Liver (tissue), 8 donors: ENCODE measurements at regions not wholly inside any gene's neighbourhood (a gene's known extent, or its start where the extent isn't known, plus 50 kb on each side); places are given as distances from the start of the nearest gene placed in this dataset.

Source experiments
- DNase-seq: peaks from one replicate; pipeline ENCODE4 v3.0.0-alpha.2; 2017; ENCODE audit warnings: low spot score
- H3K27ac ChIP-seq, 2 donors: one replicate each; pipeline ENCODE4 v1.7.0; 2013; ENCODE audit warnings: inconsistent platforms in 2 of 2, low read length in 2 of 2, control low read depth in 1 of 2, low read depth in 1 of 2, mild to moderate bottlenecking in 1 of 2
- H3K27me3 ChIP-seq, 4 donors: one replicate each; pipeline versions ENCODE4 v1.6.1 to v1.7.0; 2013; ENCODE audit warnings: low read length in 3 of 4, inconsistent platforms in 1 of 4, mild to moderate bottlenecking in 1 of 4, moderate library complexity in 1 of 4; ENCODE audit not compliant: control insufficient read depth in 4 of 4, insufficient read depth in 4 of 4
- H3K36me3 ChIP-seq, 4 donors: one replicate each; pipeline versions ENCODE4 v1.6.1 to v1.7.0; 2013; ENCODE audit warnings: low read length in 3 of 4, mild to moderate bottlenecking in 3 of 4, low read depth in 1 of 4, moderate library complexity in 1 of 4; ENCODE audit not compliant: control insufficient read depth in 4 of 4, insufficient read depth in 3 of 4
- H3K4me1 ChIP-seq, 4 donors: one replicate each; pipeline versions ENCODE4 v1.6.1 to v1.7.0; 2013; ENCODE audit warnings: low read length in 3 of 4, mild to moderate bottlenecking in 3 of 4, moderate library complexity in 1 of 4; ENCODE audit not compliant: control insufficient read depth in 4 of 4, insufficient read depth in 4 of 4
- H3K4me3 ChIP-seq, 3 donors: one replicate each; pipeline versions ENCODE4 v1.6.1 to v1.7.0; 2013; ENCODE audit warnings: low read length in 3 of 3, control low read depth in 1 of 3, low read depth in 1 of 3, mild to moderate bottlenecking in 1 of 3
- H3K9ac ChIP-seq, 2 donors: one replicate each; pipeline ENCODE4 v1.7.0; 2013; ENCODE audit warnings: low read length in 2 of 2, mild to moderate bottlenecking in 2 of 2, moderate library complexity in 2 of 2, control low read depth in 1 of 2, low read depth in 1 of 2
- H3K9me3 ChIP-seq, 4 donors: one replicate each; pipeline versions ENCODE4 v1.6.1 to v1.7.0; 2013; ENCODE audit warnings: low read length in 3 of 4; ENCODE audit not compliant: control insufficient read depth in 4 of 4
- EGR1 ChIP-seq, 2 donors: IDR thresholded peaks; 2 replicates each; pipeline ENCODE4 v1.6.1; 2016 to 2018; ENCODE audit warnings: antibody characterized with exemption in 2 of 2, low read depth in 2 of 2
- FOXA1 ChIP-seq: IDR thresholded peaks from 2 replicates; pipeline ENCODE4 v1.6.1; 2016; ENCODE audit warnings: antibody characterized with exemption
- FOXA2 ChIP-seq: IDR thresholded peaks from 2 replicates; pipeline ENCODE4 v1.6.1; 2016; ENCODE audit warnings: antibody characterized with exemption
- GABPA ChIP-seq, 2 donors: IDR thresholded peaks in 1 of 2; conservative IDR thresholded peaks in 1 of 2; 2 replicates each; pipeline ENCODE4 v1.6.1; 2016; ENCODE audit warnings: antibody characterized with exemption in 2 of 2, mild to moderate bottlenecking in 1 of 2, moderate library complexity in 1 of 2
- HNF4A ChIP-seq, 2 donors: conservative IDR thresholded peaks; 2 replicates each; pipeline ENCODE4 v1.6.1; 2016; ENCODE audit warnings: antibody characterized with exemption in 2 of 2, mild to moderate bottlenecking in 2 of 2
- HNF4G ChIP-seq: IDR thresholded peaks from 2 replicates; pipeline ENCODE4 v1.6.1; 2016; ENCODE audit warnings: antibody characterized with exemption
- JUND ChIP-seq, 2 donors: IDR thresholded peaks; 2 replicates each; pipeline ENCODE4 v1.6.1; 2016; ENCODE audit warnings: antibody characterized with exemption in 2 of 2
- NR2F2 ChIP-seq: IDR thresholded peaks from 2 replicates; pipeline ENCODE4 v1.6.1; 2016; ENCODE audit warnings: antibody characterized with exemption
- RAD21 ChIP-seq, 2 donors: IDR thresholded peaks; 2 replicates each; pipeline ENCODE4 v1.6.1; 2016; ENCODE audit warnings: antibody characterized with exemption in 2 of 2, mild to moderate bottlenecking in 2 of 2
- RXRA ChIP-seq, 2 donors: IDR thresholded peaks; 2 replicates each; pipeline ENCODE4 v1.6.1; 2017 to 2018; ENCODE audit warnings: antibody characterized with exemption in 2 of 2, mild to moderate bottlenecking in 1 of 2
- SP1 ChIP-seq: IDR thresholded peaks from 2 replicates; pipeline ENCODE4 v1.6.1; 2018; ENCODE audit warnings: antibody characterized with exemption, mild to moderate bottlenecking
- YY1 ChIP-seq: IDR thresholded peaks from 2 replicates; pipeline ENCODE4 v1.6.1; 2016; ENCODE audit warnings: antibody characterized with exemption, mild to moderate bottlenecking
- WGBS: extraction: QIAGEN DNeasy Blood & Tissue Kit; methylation state at CpG from one replicate; pipeline ENCODE4 v1.1.7; 2013; 5-methylcytosine and 5-hydroxymethylcytosine counted together
- TF ChIP-seq, protein P1 (sequence below): IDR thresholded peaks from 2 replicates; pipeline ENCODE4 v1.6.1; 2016; ENCODE audit warnings: antibody characterized with exemption
- TF ChIP-seq, protein P2 (sequence below): IDR thresholded peaks from 2 replicates; pipeline ENCODE4 v1.6.1; 2016; ENCODE audit warnings: antibody characterized with exemption, mild to moderate bottlenecking
- TF ChIP-seq, protein P3 (sequence below): fragments of 150-350 bp; IDR thresholded peaks from 2 replicates; pipeline ENCODE4 v1.5.1; 2017; ENCODE audit warnings: improper control_type of control experiment, low read depth, low read length; ENCODE audit not compliant: missing input control
- TF ChIP-seq, protein P4 (sequence below): IDR thresholded peaks from 2 replicates; pipeline ENCODE4 v1.6.1; 2016; ENCODE audit warnings: antibody characterized with exemption
- TF ChIP-seq, protein P5 (sequence below): IDR thresholded peaks from 2 replicates; pipeline ENCODE4 v1.6.1; 2016; ENCODE audit warnings: antibody characterized with exemption
- donor health status: healthy.
- donor health status: healthy.
- donor health status: healthy.
- donor health status: healthy.
- donor health status: healthy.

DNA sequence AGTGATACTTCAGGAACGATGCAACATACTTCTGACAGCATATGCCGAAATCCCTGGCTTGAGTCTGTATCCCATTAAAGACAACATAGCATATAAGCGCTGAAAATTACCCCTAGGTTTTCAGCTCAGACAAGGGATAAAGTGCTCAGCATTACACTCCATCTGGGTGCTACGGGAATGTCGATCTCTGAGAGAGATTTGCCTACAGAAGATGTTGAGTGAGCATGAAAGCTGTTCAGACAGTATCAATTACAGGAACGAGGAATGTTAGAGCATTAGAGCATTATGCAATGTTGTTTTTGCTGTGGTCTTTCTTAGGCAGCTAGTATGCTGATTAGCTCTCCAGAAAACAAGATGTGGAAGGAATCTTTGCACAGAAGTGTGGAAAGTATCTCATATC is 484.5 kb downstream of the LIG4 start:
- 77% methylated on average over 6 of the region's 6 CpGs for WGBS
- no peak overlapping the region for H3K27ac ChIP-seq
- no peaks in the 10 kb centered on the region for H3K27me3 ChIP-seq
- peaks cover 0 to 1% (median 0%) of the 10 kb centered on the region in 4 donors for H3K4me1 ChIP-seq
- no peak overlapping the region for H3K9ac ChIP-seq
- no peaks in the 10 kb centered on the region for H3K36me3 ChIP-seq
- TF ChIP-seq, protein P1, sequence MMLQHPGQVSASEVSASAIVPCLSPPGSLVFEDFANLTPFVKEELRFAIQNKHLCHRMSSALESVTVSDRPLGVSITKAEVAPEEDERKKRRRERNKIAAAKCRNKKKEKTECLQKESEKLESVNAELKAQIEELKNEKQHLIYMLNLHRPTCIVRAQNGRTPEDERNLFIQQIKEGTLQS: no peak
- TF ChIP-seq FOXA1 (no peak), RAD21 (IDR thresholded peaks at IDR 0.05) (no peak), RXRA (IDR thresholded peaks at IDR 0.05) (no peak), JUND (IDR thresholded peaks at IDR 0.05) (no peak), HNF4G (no peak), NR2F2 (no peak), GABPA (IDR thresholded peaks at IDR 0.05 in 1 of 2, conservative IDR thresholded peaks at IDR 0.05 in 1 of 2) (no peak), YY1 (no peak), EGR1 (IDR thresholded peaks at IDR 0.05; ENCODE audit: low read depth in 2 of 2) (no peak), FOXA2 (no peak), HNF4A (conservative IDR thresholded peaks at IDR 0.05) (no peak)
- TF ChIP-seq, protein P2, sequence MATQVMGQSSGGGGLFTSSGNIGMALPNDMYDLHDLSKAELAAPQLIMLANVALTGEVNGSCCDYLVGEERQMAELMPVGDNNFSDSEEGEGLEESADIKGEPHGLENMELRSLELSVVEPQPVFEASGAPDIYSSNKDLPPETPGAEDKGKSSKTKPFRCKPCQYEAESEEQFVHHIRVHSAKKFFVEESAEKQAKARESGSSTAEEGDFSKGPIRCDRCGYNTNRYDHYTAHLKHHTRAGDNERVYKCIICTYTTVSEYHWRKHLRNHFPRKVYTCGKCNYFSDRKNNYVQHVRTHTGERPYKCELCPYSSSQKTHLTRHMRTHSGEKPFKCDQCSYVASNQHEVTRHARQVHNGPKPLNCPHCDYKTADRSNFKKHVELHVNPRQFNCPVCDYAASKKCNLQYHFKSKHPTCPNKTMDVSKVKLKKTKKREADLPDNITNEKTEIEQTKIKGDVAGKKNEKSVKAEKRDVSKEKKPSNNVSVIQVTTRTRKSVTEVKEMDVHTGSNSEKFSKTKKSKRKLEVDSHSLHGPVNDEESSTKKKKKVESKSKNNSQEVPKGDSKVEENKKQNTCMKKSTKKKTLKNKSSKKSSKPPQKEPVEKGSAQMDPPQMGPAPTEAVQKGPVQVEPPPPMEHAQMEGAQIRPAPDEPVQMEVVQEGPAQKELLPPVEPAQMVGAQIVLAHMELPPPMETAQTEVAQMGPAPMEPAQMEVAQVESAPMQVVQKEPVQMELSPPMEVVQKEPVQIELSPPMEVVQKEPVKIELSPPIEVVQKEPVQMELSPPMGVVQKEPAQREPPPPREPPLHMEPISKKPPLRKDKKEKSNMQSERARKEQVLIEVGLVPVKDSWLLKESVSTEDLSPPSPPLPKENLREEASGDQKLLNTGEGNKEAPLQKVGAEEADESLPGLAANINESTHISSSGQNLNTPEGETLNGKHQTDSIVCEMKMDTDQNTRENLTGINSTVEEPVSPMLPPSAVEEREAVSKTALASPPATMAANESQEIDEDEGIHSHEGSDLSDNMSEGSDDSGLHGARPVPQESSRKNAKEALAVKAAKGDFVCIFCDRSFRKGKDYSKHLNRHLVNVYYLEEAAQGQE: no peak
- TF ChIP-seq, protein P3, sequence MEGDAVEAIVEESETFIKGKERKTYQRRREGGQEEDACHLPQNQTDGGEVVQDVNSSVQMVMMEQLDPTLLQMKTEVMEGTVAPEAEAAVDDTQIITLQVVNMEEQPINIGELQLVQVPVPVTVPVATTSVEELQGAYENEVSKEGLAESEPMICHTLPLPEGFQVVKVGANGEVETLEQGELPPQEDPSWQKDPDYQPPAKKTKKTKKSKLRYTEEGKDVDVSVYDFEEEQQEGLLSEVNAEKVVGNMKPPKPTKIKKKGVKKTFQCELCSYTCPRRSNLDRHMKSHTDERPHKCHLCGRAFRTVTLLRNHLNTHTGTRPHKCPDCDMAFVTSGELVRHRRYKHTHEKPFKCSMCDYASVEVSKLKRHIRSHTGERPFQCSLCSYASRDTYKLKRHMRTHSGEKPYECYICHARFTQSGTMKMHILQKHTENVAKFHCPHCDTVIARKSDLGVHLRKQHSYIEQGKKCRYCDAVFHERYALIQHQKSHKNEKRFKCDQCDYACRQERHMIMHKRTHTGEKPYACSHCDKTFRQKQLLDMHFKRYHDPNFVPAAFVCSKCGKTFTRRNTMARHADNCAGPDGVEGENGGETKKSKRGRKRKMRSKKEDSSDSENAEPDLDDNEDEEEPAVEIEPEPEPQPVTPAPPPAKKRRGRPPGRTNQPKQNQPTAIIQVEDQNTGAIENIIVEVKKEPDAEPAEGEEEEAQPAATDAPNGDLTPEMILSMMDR: no peak
- TF ChIP-seq, protein P4, sequence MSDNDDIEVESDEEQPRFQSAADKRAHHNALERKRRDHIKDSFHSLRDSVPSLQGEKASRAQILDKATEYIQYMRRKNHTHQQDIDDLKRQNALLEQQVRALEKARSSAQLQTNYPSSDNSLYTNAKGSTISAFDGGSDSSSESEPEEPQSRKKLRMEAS: no peak
- no peaks in the 10 kb centered on the region for H3K9me3 ChIP-seq
- no peak for DNase-seq
- H3K4me3 ChIP-seq: no peak overlapping the region

DNA sequence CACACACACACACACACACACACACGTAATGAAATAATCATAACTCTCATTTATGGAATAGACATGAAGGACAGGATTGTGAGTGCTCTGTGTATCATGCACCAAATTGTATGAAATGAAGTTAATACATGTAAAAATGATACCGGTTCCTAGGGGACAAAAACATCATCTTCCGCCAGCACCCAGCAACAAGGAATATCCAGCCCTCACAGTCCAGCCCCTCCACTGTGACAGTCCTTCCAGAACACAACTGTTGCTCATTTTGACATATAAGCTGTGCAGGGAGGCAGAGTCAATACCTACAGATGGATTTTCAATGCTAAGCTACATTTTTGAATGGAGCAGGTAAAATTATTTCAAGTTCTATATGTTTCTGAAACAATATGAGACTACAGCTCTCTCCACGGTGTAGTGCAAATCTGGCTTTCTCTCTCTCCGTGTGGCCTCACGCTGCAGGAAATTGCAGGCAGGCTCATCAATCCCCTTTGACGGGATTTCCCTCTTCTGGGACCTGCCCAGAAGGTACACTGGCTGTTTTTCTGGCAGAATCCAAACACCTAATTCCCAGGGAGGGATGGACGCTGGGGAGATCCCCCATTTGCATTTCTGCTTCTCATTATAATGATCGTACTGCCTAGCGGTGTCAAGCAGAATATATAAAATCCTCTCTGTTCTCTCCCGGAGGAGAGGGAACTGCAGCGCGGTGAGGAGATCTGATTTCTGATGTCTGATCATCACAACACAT is 494.0 kb downstream of the LIG4 start:
- no peak overlapping the region for H3K27ac ChIP-seq
- peaks cover 0 to 3% (median 0%) of the 10 kb centered on the region in 4 donors for H3K27me3 ChIP-seq
- no peaks in the 10 kb centered on the region for H3K36me3 ChIP-seq
- H3K4me3 ChIP-seq: no peak overlapping the region
- 53% methylated on average over 13 of the region's 13 CpGs for WGBS
- peaks cover 0 to 5% (median 0%) of the 10 kb centered on the region in 4 donors for H3K9me3 ChIP-seq
- DNase-seq: no peak
- no peak overlapping the region for H3K9ac ChIP-seq
- no peaks in the 10 kb centered on the region for H3K4me1 ChIP-seq
- no peak for TF ChIP-seq SP1
- no peak for TF ChIP-seq GABPA (IDR thresholded peaks at IDR 0.05 in 1 of 2, conservative IDR thresholded peaks at IDR 0.05 in 1 of 2)
- TF ChIP-seq, protein P5, sequence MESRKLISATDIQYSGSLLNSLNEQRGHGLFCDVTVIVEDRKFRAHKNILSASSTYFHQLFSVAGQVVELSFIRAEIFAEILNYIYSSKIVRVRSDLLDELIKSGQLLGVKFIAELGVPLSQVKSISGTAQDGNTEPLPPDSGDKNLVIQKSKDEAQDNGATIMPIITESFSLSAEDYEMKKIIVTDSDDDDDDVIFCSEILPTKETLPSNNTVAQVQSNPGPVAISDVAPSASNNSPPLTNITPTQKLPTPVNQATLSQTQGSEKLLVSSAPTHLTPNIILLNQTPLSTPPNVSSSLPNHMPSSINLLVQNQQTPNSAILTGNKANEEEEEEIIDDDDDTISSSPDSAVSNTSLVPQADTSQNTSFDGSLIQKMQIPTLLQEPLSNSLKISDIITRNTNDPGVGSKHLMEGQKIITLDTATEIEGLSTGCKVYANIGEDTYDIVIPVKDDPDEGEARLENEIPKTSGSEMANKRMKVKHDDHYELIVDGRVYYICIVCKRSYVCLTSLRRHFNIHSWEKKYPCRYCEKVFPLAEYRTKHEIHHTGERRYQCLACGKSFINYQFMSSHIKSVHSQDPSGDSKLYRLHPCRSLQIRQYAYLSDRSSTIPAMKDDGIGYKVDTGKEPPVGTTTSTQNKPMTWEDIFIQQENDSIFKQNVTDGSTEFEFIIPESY: no peak
- TF ChIP-seq JUND (IDR thresholded peaks at IDR 0.05): no peak
- TF ChIP-seq, protein P2: no peak
- TF ChIP-seq, protein P4: no peak
- no peak for TF ChIP-seq HNF4A (conservative IDR thresholded peaks at IDR 0.05)
- TF ChIP-seq, protein P3: no peak
